ENCODE measurements at regions not wholly inside any gene's neighbourhood (a gene's known extent, or its start where the extent isn't known, plus 50 kb on each side); places are given as distances from the start of the nearest gene placed in this dataset.
"Not testable (repeated sequence)": the region's sequence is repeated elsewhere in the genome, so short reads cannot be mapped to it uniquely, and the experiment has no call there.

GRCh38 chr5:4017076-4017803 is 421.6 kb downstream of the IRX1 start:
- no peak for DNase-seq (ENCODE audit: low read depth)

GRCh38 chr5:4018007-4018406 is 422.4 kb downstream of the IRX1 start:
- no peak for DNase-seq (ENCODE audit: low read depth)

- DNase-seq (ENCODE audit: low read depth): no peak
Measured at GRCh38 chr5:4019009-4019769, 423.6 kb downstream of the IRX1 start.

GRCh38 chr5:4019841-4020240 is 424.2 kb downstream of the IRX1 start:
- no peak for DNase-seq (ENCODE audit: low read depth)

GRCh38 chr5:4020400-4020799 is 424.8 kb downstream of the IRX1 start:
- DNase-seq (ENCODE audit: low read depth): peak; percentile 39

GRCh38 chr5:4022056-4022670 is 426.5 kb downstream of the IRX1 start:
- DNase-seq (ENCODE audit: low read depth): no peak

- DNase-seq (ENCODE audit: low read depth): no peak
Measured at GRCh38 chr5:4023091-4023752, 427.6 kb downstream of the IRX1 start.

GRCh38 chr5:4023753-4024335 is 428.2 kb downstream of the IRX1 start:
- DNase-seq (ENCODE audit: low read depth): no peak

- DNase-seq (ENCODE audit: low read depth): peak; percentile 33
Measured at GRCh38 chr5:4027088-4027734, 431.6 kb downstream of the IRX1 start.

- no peak for DNase-seq (ENCODE audit: low read depth)
Measured at GRCh38 chr5:4028384-4028783, 432.8 kb downstream of the IRX1 start.

GRCh38 chr5:4033546-4033945 is 437.9 kb downstream of the IRX1 start:
- DNase-seq (ENCODE audit: low read depth): not testable (repeated sequence)

GRCh38 chr5:4036861-4037260 is 441.2 kb downstream of the IRX1 start:
- DNase-seq (ENCODE audit: low read depth): no peak

GRCh38 chr5:4038994-4039393 is 443.4 kb downstream of the IRX1 start:
- no peak for DNase-seq (ENCODE audit: low read depth)

GRCh38 chr5:4042311-4042710 is 446.7 kb downstream of the IRX1 start:
- DNase-seq (ENCODE audit: low read depth): no peak

- DNase-seq (ENCODE audit: low read depth): no peak
Measured at GRCh38 chr5:4043135-4043534, 447.5 kb downstream of the IRX1 start.

- no peak for DNase-seq (ENCODE audit: low read depth)
Measured at GRCh38 chr5:4044881-4045280, 449.2 kb downstream of the IRX1 start.

- DNase-seq (ENCODE audit: low read depth): no peak
Measured at GRCh38 chr5:4048398-4048797, 452.8 kb downstream of the IRX1 start.

- DNase-seq (ENCODE audit: low read depth): no peak
Measured at GRCh38 chr5:4050203-4050602, 454.6 kb downstream of the IRX1 start.

GRCh38 chr5:4053136-4053535 is 457.5 kb downstream of the IRX1 start:
- DNase-seq (ENCODE audit: low read depth): no peak

GRCh38 chr5:4054092-4054491 is 458.5 kb downstream of the IRX1 start:
- DNase-seq (ENCODE audit: low read depth): no peak

GRCh38 chr5:4058899-4059298 is 463.3 kb downstream of the IRX1 start:
- DNase-seq (ENCODE audit: low read depth): no peak
